NCI-H2171 treated with DMSO at 0.1 percent for 48 hours (cell line): ENCODE measurements at regions not wholly inside any gene's neighbourhood (a gene's known extent, or its start where the extent isn't known, plus 50 kb on each side); places are given as distances from the start of the nearest gene placed in this dataset.
A peak's percentile ranks its signal among the peaks of the same experiment; 100 is the strongest.
"Not testable (repeated sequence)": the region's sequence is repeated elsewhere in the genome, so short reads cannot be mapped to it uniquely, and the experiment has no call there.

Experiments
- DNase-seq: peaks from one replicate; lab custom pipeline; 2025; lab: John Stamatoyannopoulos, UW

- DNase-seq = no peak
Observed at GRCh38 chr2:208935531-208935930, 488.3 kb upstream of the MAP2 start.

- no peak for DNase-seq
Observed at GRCh38 chr2:208937521-208937920, 486.3 kb upstream of the MAP2 start.

DNA sequence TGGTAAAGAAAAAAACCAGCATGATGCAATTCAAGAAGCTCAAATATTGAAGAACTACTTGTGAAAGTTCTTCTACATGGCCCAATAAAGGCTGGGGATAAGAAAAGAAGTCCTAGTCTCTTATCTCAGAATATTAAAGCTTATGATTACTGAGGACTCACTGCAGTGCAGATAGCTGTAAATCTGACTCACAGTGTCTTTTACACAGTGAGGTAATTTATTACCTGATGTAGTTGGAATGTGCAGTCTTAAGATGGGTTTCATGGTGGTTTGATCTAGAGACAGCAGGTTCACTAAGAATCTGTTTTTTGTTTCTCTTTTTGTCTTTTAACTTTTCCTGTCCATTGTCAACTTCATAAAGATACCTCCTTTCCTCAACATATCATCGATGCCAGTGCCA is 484.0 kb upstream of the MAP2 start:
- no peak for DNase-seq

GRCh38 chr2:208945719-208946256 is 478.1 kb upstream of the MAP2 start:
- no peak for DNase-seq

GRCh38 chr2:208948073-208948472 is 475.8 kb upstream of the MAP2 start:
- DNase-seq = no peak

- no peak for DNase-seq
Observed at GRCh38 chr2:208970070-208970469, 453.8 kb upstream of the MAP2 start.

DNA sequence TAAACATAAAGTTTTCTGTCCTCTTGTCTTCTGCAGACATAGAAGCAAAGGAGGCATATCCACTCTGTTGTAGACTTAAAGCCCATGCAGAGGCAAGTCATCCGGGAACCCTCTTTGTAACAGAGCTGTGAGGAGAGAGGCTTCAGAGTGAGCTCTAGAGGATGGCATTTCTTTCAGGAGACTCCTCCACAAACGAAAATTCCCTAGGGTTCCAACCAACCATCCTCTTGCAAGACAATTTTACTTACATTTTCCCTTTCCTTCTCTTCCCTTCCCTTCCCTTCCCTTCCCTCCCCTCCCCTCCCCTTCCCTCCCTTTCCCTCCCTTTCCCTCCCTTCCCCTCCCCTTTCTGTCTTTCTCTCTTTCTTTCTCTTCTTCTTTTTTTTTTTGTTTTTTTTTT is 446.3 kb upstream of the MAP2 start:
- no peak for DNase-seq

DNA sequence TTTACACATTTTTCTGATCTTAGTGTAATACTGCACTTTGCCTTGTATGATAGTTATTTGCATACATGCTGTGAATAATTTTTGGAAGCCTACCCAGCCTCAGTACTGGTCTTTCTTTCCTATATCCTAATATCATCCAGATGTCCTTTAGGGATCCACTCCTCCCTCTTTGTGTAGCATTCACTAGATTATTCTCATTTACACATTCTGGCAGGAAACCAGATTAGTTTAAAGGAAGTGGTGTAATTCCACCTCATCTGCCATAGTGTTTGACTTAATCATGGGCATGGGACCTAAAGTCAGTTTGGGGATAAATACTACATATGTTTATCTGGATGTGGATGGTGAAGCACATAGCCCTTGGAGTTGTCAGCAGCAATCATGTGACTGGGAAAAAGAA is 444.9 kb upstream of the MAP2 start:
- no peak for DNase-seq

DNA sequence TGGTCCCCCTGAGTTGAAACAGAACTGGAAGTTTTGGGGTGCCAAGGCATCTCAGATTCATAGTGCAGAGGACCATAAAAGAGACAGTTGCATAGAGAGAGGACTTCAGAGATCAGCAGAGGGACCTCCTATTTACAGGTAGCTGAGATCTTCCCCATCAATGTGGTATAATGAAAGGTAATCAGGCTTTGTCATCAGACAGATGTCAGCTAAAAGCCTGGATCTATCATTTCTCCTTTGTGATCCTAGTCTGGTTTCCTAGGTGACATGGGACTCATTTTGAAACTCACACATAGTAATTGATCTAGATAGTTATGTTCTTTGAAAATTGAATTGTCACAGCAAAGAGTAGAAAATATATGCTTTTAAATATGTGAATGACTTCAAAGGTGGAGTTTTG is 443.5 kb upstream of the MAP2 start:
- DNase-seq = no peak

- DNase-seq = no peak
Observed at GRCh38 chr2:208982831-208983230, 441.0 kb upstream of the MAP2 start.

- DNase-seq = no peak
Observed at GRCh38 chr2:208983486-208983885, 440.4 kb upstream of the MAP2 start.

GRCh38 chr2:208984376-208985090 is 439.3 kb upstream of the MAP2 start:
- no peak for DNase-seq

DNA sequence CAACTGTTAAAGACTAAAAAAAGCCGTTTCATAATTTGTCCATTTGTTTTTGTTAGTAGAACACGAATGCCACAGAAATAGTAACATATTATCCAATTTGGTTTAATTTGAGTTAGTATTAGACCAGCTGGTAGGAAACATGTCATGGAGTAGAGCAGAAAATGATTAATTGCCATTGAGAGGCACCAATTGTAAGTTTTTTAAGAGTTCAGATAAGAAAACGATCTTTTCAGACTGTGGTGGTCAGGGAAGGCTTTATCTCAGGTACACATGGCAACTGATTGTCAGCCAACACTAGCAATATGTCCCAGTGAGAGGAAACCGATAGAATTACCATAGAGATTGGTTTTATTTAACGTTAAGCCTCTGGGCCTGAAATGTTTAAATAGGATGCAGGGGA is 438.2 kb upstream of the MAP2 start:
- no peak for DNase-seq

DNA sequence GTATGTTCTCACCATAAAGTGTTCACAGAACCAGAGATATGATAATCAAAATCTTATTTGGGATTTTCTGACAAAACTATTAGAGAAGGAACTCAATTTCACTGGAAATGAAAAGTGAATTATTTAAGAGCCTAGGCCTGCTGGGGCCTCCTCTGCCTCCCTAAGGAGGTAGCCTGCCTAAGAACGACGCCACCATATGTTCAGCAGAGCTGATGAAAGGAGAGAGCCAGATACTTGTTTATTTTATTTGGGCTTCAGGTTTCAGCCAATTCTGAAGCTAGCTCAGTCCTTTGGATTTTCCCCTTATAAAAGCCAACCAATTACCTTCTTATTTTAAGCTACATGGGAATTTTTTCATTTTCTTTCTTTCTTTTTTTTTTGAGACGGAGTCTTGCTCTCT is 433.1 kb upstream of the MAP2 start:
- DNase-seq = peak; percentile 90

DNA sequence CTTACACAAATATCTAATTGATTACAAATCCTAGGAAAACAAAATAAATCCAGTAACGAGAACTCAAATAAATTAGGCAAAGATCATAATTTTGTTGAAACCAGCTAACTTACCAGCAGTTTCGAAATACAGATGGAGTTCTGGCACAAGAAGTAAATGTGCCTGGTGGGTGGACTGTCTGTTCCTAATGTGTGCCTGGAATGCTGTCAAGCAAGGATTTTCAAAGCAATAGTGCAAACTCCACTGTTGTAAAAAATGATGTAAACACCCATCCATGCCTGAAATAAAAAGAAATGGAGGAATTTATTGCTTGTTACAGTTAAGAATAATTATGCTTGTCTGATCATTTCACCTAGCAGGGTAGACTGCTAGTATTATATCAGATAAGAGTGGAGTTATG is 423.9 kb upstream of the MAP2 start:
- DNase-seq = no peak

- no peak for DNase-seq
Observed at GRCh38 chr2:209002054-209002453, 421.8 kb upstream of the MAP2 start.

GRCh38 chr2:209005371-209005770 is 418.5 kb upstream of the MAP2 start:
- DNase-seq = no peak

DNA sequence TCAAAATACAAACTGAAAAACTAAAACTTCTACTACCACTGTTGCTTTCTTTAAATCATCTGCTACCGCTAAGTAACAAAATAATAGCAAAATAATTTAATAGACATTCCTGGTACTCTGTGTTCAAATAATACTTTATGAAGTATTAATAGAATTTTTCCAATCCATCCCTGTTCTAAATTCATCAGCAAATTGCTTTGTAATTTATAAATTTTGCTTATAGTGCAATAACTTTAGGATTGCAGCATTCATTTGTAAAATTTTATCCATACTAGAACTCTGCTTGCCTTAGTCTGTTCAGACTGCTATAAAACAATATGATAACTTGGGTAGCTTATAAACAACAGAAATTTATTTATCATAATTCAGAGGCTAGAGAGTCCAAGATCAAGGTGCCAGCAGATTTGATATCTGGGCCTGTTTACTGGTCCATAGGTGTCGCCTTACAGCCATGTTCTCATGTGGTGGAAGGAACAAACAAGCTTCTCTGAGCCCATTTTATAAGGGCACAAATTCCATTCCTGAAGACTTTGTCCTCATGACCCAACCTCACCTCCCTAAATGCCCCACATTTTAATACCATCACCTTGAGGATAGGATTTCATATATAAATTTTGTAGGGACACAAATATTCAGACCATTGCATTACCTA is 415.1 kb upstream of the MAP2 start:
- no peak for DNase-seq

DNA sequence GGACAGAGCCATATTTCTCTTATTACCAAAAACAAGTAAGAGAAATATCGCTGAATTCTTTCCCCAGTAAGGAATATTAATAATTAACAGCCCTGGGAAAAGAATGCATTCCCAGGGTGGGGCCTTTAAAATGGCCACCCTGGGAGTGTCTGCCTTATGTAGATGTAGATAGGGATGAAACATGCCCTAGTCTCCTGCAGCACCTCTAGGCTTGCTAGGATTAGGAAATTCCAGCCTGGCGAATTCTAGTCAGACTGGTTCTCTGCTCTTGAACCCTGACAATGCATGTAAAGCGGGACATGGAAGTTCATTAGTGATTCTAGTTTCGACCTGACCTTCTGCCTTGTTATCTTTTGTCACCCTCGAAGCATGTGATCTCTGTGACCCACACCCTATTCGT is 405.2 kb upstream of the MAP2 start:
- not testable (repeated sequence) for DNase-seq

DNA sequence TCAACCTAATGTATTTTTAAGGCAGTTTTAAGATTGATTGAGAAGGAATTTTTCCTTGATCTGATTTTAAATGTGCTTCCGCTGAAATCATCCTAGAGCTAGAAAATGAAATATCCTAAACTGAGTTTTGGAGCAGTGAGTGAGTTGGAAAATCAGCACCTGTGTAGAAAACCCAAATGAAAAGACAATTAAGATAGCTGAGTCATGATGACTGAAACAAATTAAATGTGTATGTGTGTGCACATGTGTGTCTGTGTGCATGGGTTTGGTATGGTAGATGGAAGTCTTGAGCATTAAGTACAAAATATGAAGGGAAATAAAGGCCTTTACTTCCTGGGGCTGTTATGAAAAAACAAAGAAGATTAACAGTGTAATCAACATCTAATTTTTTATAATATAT is 394.6 kb upstream of the MAP2 start:
- no peak for DNase-seq

GRCh38 chr2:209044307-209044706 is 379.5 kb upstream of the MAP2 start:
- no peak for DNase-seq

DNA sequence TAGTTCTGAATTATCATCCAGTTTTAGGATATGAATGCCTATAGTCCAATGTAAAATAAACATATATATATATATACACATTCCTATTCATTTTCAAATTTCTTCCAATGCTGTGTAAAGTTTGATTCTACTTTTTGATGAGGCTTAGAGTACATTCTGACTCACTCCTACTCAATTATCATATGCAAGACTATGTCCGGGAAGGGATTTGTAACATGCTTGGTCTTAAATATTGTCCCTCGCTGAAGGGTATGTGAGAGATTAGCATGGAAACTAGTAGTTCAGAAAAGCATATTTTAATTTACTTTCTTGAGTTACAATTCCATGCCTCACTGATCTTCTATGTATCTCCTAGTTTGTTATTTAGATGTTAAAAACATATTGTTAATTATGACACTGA is 377.7 kb upstream of the MAP2 start:
- DNase-seq = no peak

GRCh38 chr2:209049608-209050007 is 374.2 kb upstream of the MAP2 start:
- no peak for DNase-seq

DNA sequence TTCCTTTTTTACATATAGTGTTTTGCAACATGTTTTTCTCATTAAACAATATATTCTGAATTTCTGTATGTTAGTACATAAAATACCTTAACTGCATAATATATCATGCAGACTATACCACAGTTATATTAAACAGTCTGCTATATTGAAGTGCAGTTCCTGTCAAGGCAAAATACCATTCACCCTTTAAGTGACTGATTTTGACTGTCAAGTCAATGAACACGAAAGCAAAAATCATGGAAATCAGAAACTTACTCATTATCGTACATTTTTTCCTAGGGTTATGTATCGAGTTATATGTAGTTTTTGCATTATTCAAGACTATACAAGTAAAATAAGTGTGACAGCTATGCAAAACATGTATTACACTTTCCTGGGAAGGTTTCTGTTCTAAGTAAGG is 361.6 kb upstream of the MAP2 start:
- no peak for DNase-seq
